ENCODE measurements at regions not wholly inside any gene's neighbourhood (a gene's known extent, or its start where the extent isn't known, plus 50 kb on each side); places are given as distances from the start of the nearest gene placed in this dataset.
"Not testable (repeated sequence)": the region's sequence is repeated elsewhere in the genome, so short reads cannot be mapped to it uniquely, and the experiment has no call there.

GRCh38 chr12:131660401-131660800, 50.5 kb upstream of the SFSWAP start:
- TF ChIP-seq EZH2 (IDR thresholded peaks at IDR 0.05; ENCODE audit: borderline replicate concordance, insufficient read depth, low read length, poor library complexity, severe bottlenecking); SMC3 (conservative IDR thresholded peaks at IDR 0.05; ENCODE audit: poor library complexity): not testable (repeated sequence)

All from neural cell (in vitro differentiated cells).